ENCODE measurements at regions not wholly inside any gene's neighbourhood (a gene's known extent, or its start where the extent isn't known, plus 50 kb on each side); places are given as distances from the start of the nearest gene placed in this dataset.

DNA sequence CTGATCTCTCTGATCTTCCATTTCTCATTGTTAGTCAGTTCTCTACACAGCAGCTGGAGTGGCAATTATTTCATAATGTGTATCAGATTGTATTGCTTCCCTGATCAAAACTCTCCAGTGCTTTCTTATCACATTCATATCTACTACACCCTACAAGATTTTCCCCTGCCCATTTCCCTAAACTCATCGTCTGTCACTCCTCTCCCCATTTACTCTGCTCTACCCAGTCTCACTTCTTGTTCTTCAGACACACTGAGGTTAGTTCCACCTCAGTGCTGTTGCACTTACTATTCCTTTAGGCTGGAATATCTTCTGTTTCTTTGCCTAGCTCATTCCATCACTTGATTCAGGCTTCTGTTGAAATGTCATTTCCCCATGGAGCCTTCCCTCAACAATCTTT lies 197.1 kb downstream of the SATB1 start:
- TF ChIP-seq RAD21 (IDR thresholded peaks at IDR 0.05; ENCODE audit: low read depth) = no peak
- no peak for TF ChIP-seq YY1 (IDR thresholded peaks at IDR 0.05; ENCODE audit: low read depth)
- no peak for TF ChIP-seq TCF12 (IDR thresholded peaks at IDR 0.05; ENCODE audit: low read depth)
- TF ChIP-seq, protein P1, sequence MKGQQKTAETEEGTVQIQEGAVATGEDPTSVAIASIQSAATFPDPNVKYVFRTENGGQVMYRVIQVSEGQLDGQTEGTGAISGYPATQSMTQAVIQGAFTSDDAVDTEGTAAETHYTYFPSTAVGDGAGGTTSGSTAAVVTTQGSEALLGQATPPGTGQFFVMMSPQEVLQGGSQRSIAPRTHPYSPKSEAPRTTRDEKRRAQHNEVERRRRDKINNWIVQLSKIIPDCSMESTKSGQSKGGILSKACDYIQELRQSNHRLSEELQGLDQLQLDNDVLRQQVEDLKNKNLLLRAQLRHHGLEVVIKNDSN (IDR thresholded peaks at IDR 0.05) = no peak
- no peak for TF ChIP-seq EGR1 (IDR thresholded peaks at IDR 0.05)
- no peak for TF ChIP-seq TEAD4 (IDR thresholded peaks at IDR 0.05)
- TF ChIP-seq CREB1 (IDR thresholded peaks at IDR 0.05; ENCODE audit: low read depth) = no peak
- no peak for TF ChIP-seq FOXM1 (IDR thresholded peaks at IDR 0.05; ENCODE audit: borderline replicate concordance, low read depth)
- TF ChIP-seq CEBPB (IDR thresholded peaks at IDR 0.05) = no peak
- no peak for TF ChIP-seq REST (IDR thresholded peaks at IDR 0.05; ENCODE audit: low read depth)
- no peak for TF ChIP-seq ZBTB7A (IDR thresholded peaks at IDR 0.05; ENCODE audit: low read depth)
- no peak for TF ChIP-seq TAF1 (IDR thresholded peaks at IDR 0.05; ENCODE audit: low read depth)
- TF ChIP-seq, protein P2, sequence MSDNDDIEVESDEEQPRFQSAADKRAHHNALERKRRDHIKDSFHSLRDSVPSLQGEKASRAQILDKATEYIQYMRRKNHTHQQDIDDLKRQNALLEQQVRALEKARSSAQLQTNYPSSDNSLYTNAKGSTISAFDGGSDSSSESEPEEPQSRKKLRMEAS (IDR thresholded peaks at IDR 0.05) = no peak
- no peak for TF ChIP-seq EP300 (IDR thresholded peaks at IDR 0.05; ENCODE audit: borderline replicate concordance)

GRCh38 chr3:18225709-18226108 lies 199.4 kb downstream of the SATB1 start:
- TF ChIP-seq ZBTB7A (IDR thresholded peaks at IDR 0.05; ENCODE audit: low read depth) = no peak
- no peak for TF ChIP-seq CREB1 (IDR thresholded peaks at IDR 0.05; ENCODE audit: low read depth)
- no peak for TF ChIP-seq EP300 (IDR thresholded peaks at IDR 0.05; ENCODE audit: borderline replicate concordance)

DNA sequence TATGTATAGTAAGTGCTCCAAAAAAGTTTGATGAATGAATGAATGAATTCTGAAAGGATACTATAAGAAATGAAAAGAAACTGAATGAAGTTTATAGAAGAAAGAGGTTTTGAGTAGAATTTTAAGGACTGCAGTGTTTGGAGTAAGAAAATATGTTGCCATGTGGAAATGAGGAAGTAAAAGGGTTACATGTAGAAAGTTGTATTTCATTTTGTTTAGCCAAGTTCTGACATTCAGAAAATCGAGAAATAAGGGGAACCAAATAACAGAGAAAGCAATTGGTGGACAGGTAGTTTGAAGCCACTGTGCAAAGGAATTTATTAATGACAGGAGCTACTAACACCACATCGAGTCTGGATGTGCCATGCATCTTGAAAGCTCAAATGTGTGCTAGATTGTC lies 200.7 kb downstream of the SATB1 start:
- TF ChIP-seq REST (IDR thresholded peaks at IDR 0.05; ENCODE audit: low read depth) (no peak), TCF12 (IDR thresholded peaks at IDR 0.05; ENCODE audit: low read depth) (no peak), FOXM1 (IDR thresholded peaks at IDR 0.05; ENCODE audit: borderline replicate concordance, low read depth) (no peak), TEAD4 (IDR thresholded peaks at IDR 0.05) (no peak), ZBTB7A (IDR thresholded peaks at IDR 0.05; ENCODE audit: low read depth) (no peak), EP300 (IDR thresholded peaks at IDR 0.05; ENCODE audit: borderline replicate concordance) (no peak), CEBPB (IDR thresholded peaks at IDR 0.05) (no peak), EGR1 (IDR thresholded peaks at IDR 0.05) (no peak), YY1 (IDR thresholded peaks at IDR 0.05; ENCODE audit: low read depth) (no peak), TAF1 (IDR thresholded peaks at IDR 0.05; ENCODE audit: low read depth) (no peak), CREB1 (IDR thresholded peaks at IDR 0.05; ENCODE audit: low read depth) (no peak), NFIC (IDR thresholded peaks at IDR 0.05) (no peak), RAD21 (IDR thresholded peaks at IDR 0.05; ENCODE audit: low read depth) (no peak)
- TF ChIP-seq, protein P1 (IDR thresholded peaks at IDR 0.05) = no peak
- TF ChIP-seq, protein P2 (IDR thresholded peaks at IDR 0.05) = no peak

DNA sequence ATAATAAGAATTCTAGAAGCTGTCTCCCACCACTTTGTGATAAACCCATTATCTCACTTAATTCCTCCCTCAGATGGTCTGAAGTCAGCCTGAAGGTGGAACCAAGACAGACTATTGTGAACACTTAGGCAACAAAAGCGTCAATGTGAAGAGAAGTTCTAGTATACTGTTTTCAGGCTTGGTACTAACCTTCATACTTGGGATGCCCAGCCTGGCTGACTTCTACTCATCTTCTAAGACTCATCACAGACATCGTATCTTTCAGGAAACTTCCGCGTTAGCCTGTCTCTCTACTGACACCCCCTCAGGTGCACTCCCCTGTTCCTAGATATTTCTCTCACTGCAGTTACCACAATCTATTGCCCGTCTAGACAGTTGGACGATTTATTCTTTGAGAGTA lies 201.2 kb downstream of the SATB1 start:
- TF ChIP-seq ZBTB7A (IDR thresholded peaks at IDR 0.05; ENCODE audit: low read depth) (no peak), REST (IDR thresholded peaks at IDR 0.05; ENCODE audit: low read depth) (no peak), EP300 (IDR thresholded peaks at IDR 0.05; ENCODE audit: borderline replicate concordance) (no peak), CEBPB (IDR thresholded peaks at IDR 0.05) (no peak), RAD21 (IDR thresholded peaks at IDR 0.05; ENCODE audit: low read depth) (no peak), FOXM1 (IDR thresholded peaks at IDR 0.05; ENCODE audit: borderline replicate concordance, low read depth) (no peak), CREB1 (IDR thresholded peaks at IDR 0.05; ENCODE audit: low read depth) (no peak), TAF1 (IDR thresholded peaks at IDR 0.05; ENCODE audit: low read depth) (no peak), EGR1 (IDR thresholded peaks at IDR 0.05) (no peak), NFIC (IDR thresholded peaks at IDR 0.05) (no peak), TEAD4 (IDR thresholded peaks at IDR 0.05) (no peak), TCF12 (IDR thresholded peaks at IDR 0.05; ENCODE audit: low read depth) (no peak), YY1 (IDR thresholded peaks at IDR 0.05; ENCODE audit: low read depth) (no peak)
- TF ChIP-seq, protein P1 (IDR thresholded peaks at IDR 0.05) = no peak
- TF ChIP-seq, protein P2 (IDR thresholded peaks at IDR 0.05) = no peak

Measured in Ishikawa (cell line).